Nephron (organoid): ENCODE measurements at regions not wholly inside any gene's neighbourhood (a gene's known extent, or its start where the extent isn't known, plus 50 kb on each side); places are given as distances from the start of the nearest gene placed in this dataset.

Experiments
- H3K27ac Mint-ChIP-seq, 3 experiments: 2 replicates each; pipeline ENCODE4 v1.8.0; 2020; ENCODE audit warnings: mixed read lengths in 3 of 3, mild to moderate bottlenecking in 2 of 3, moderate library complexity in 1 of 3
- H3K27me3 Mint-ChIP-seq: 2 replicates; pipeline ENCODE4 v1.8.0; 2021; ENCODE audit warnings: low read depth, mild to moderate bottlenecking, moderate library complexity, mixed read lengths
- H3K36me3 Mint-ChIP-seq: 2 replicates; pipeline ENCODE4 v1.8.0; 2020; ENCODE audit warnings: low read depth, mixed read lengths
- H3K4me1 Mint-ChIP-seq: 2 replicates; pipeline ENCODE4 v1.8.0; 2020; ENCODE audit warnings: mixed read lengths
- H3K4me3 Mint-ChIP-seq, 3 experiments: 2 replicates each; pipeline ENCODE4 v1.8.0; 2020; ENCODE audit warnings: mild to moderate bottlenecking in 3 of 3, mixed read lengths in 3 of 3, moderate library complexity in 2 of 3
- H3K9me3 Mint-ChIP-seq: 2 replicates; pipeline ENCODE4 v1.8.0; 2020; ENCODE audit warnings: mixed read lengths
- TF ChIP-seq, protein P1 (sequence below), 3 experiments: fragments of 200-600 bp; sonication (generic); IDR thresholded peaks; one replicate each; pipeline ENCODE4 v1.5.0; 2021; ENCODE audit warnings: antibody characterized with exemption in 3 of 3; ENCODE audit not compliant: unreplicated experiment in 3 of 3

DNA sequence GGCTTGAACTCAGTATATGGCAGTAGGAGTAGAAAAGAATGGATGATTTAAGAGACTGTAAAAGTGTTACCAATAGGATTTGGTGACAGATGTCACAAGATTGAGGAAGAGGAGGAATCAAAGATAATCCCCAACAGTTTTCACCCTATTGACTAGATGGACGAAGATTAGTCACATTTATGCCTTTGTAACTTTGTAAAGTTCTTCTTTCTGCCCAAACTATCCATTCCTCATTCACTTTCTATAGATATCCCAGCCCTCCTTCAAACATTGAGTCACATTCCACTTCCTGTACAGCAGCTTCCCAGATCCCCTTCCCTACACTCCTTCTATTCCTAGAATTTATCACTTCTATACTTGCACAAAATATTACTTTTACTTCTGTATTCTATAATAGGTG lies 207.9 kb downstream of the BTG1 start:
- TF ChIP-seq, protein P1, sequence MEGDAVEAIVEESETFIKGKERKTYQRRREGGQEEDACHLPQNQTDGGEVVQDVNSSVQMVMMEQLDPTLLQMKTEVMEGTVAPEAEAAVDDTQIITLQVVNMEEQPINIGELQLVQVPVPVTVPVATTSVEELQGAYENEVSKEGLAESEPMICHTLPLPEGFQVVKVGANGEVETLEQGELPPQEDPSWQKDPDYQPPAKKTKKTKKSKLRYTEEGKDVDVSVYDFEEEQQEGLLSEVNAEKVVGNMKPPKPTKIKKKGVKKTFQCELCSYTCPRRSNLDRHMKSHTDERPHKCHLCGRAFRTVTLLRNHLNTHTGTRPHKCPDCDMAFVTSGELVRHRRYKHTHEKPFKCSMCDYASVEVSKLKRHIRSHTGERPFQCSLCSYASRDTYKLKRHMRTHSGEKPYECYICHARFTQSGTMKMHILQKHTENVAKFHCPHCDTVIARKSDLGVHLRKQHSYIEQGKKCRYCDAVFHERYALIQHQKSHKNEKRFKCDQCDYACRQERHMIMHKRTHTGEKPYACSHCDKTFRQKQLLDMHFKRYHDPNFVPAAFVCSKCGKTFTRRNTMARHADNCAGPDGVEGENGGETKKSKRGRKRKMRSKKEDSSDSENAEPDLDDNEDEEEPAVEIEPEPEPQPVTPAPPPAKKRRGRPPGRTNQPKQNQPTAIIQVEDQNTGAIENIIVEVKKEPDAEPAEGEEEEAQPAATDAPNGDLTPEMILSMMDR (IDR thresholded peaks at IDR 0.05; ENCODE audit: unreplicated experiment in 3 of 3): no peak
- Mint-ChIP-seq H3K27ac (no peak overlapping the region), H3K4me3 (no peak overlapping the region), H3K9me3 (no peaks in the 10 kb centered on the region), H3K4me1 (no peaks in the 10 kb centered on the region), H3K27me3 (no peaks in the 10 kb centered on the region), H3K36me3 (no peaks in the 10 kb centered on the region)

DNA sequence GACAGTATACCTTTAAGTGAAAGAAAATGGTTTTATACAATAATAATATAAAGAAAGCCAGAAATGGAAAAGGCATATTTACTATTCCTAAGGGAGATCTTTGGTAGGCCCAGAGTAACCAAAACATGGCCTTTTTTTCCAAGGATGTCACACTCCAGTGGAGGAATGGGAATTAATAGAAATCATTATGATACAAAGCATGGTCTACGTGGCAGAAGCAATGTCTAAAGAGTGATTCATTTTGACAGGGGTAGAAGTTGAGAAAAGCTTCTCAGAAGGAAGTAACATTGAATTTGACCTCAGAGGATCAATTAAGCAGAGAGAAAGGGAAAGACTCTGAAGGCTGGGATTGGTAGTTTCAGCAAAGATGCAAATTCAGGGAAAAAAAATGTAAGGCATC lies 208.6 kb downstream of the BTG1 start:
- H3K4me1 Mint-ChIP-seq: no peaks in the 10 kb centered on the region
- H3K27ac Mint-ChIP-seq: no peak overlapping the region
- TF ChIP-seq, protein P1 (IDR thresholded peaks at IDR 0.05; ENCODE audit: unreplicated experiment in 3 of 3): no peak
- H3K27me3 Mint-ChIP-seq: no peaks in the 10 kb centered on the region
- no peaks in the 10 kb centered on the region for H3K36me3 Mint-ChIP-seq
- no peaks in the 10 kb centered on the region for H3K9me3 Mint-ChIP-seq
- no peak overlapping the region for H3K4me3 Mint-ChIP-seq

DNA sequence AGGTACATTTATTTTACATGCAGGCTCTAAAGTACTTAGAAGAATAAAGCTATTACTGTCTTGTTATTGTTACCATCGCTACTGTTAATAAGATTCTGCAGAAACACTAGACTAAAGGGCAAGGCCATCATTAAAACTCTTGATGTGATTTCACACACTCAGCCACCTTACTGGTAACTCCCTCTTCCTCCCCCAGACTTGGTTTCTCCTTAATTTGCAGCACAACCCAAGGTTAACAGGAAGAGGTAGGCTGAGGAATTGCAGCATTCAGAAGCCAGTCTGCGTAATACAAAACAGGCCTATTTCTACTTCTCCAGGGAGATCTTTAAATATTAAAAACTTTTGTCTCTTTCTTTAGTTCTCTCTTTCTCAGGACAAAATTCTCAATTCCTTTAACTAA lies 210.3 kb downstream of the BTG1 start:
- Mint-ChIP-seq H3K4me3 (no peak overlapping the region), H3K27me3 (no peaks in the 10 kb centered on the region), H3K9me3 (no peaks in the 10 kb centered on the region), H3K36me3 (no peaks in the 10 kb centered on the region), H3K4me1 (no peaks in the 10 kb centered on the region), H3K27ac (peak overlapping the region in 2 of 3 experiments; percentile 38 to 87)
- TF ChIP-seq, protein P1 (IDR thresholded peaks at IDR 0.05; ENCODE audit: unreplicated experiment in 3 of 3): no peak

DNA sequence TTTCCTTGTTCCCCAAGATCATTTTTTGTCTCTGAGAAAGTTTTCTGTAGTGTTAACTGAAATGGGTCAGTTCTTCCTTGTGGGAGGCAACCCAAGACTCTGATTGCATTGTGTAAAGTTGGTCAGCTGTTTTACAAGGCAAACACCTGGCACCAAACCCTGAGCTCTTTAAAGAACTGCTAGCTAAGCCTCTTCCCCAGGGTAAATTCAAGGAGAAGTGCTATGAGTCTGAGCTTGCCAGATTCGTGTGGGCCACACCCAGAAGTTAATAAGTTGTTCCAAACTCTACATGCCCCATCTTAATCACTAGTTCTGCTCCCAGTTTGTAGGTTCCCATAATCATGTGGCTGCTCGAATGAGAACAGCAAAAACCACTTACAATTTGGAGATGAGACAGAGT lies 214.5 kb downstream of the BTG1 start:
- Mint-ChIP-seq H3K36me3 (no peaks in the 10 kb centered on the region), H3K27ac (peak overlapping the region in 2 of 3 experiments; percentile 25 to 52), H3K9me3 (no peaks in the 10 kb centered on the region), H3K4me1 (no peaks in the 10 kb centered on the region), H3K4me3 (no peak overlapping the region), H3K27me3 (no peaks in the 10 kb centered on the region)
- TF ChIP-seq, protein P1 (IDR thresholded peaks at IDR 0.05; ENCODE audit: unreplicated experiment in 3 of 3): no peak

DNA sequence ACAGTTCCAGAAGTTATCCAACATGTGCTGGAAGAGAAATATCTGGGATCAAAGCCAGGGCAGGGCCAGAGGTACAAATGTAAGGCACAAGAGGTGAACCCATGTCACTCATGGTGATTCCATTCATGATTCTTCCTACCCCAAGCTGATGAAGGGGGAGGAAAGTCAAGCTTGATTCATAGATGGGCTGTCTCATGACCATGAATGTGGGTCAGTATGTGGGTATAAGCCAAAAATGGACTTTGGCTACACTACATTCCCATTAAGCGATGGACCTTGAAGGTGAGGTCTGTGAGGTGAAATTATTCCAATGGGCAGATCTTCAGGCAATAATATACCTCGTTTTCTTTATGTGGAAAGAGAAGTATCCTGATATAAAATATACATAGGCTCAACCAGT lies 217.1 kb downstream of the BTG1 start:
- no peak overlapping the region for H3K27ac Mint-ChIP-seq
- TF ChIP-seq, protein P1 (IDR thresholded peaks at IDR 0.05; ENCODE audit: unreplicated experiment in 3 of 3): no peak

DNA sequence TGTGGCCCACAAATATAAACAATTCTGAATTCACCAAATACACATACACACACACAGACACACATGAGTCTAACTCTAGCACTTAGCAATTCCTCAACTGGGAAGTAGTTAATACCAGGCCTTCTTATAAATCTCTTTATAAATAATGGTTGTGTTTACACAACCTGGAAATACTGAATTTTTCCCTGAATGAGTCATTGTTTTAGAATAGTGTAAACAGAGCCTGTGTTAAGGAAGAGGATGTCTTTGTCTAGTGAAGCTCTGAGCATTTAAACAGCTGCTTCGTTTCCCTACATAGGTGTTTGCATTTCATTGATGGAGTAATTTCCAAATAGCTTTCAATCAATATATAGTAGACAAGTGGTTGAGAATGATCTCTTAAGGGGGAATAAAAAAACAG lies 218.8 kb downstream of the BTG1 start:
- Mint-ChIP-seq H3K36me3 (no peaks in the 10 kb centered on the region), H3K4me1 (no peaks in the 10 kb centered on the region), H3K27me3 (peaks cover 4% of the 10 kb centered on the region), H3K4me3 (no peak overlapping the region), H3K9me3 (no peaks in the 10 kb centered on the region), H3K27ac (no peak overlapping the region)
- TF ChIP-seq, protein P1 (IDR thresholded peaks at IDR 0.05; ENCODE audit: unreplicated experiment in 3 of 3): no peak

More for the DNA sequence above, 217.1 kb downstream of the BTG1 start:
- no peaks in the 10 kb centered on the region for H3K4me1 Mint-ChIP-seq
- no peaks in the 10 kb centered on the region for H3K36me3 Mint-ChIP-seq
- H3K4me3 Mint-ChIP-seq: no peak overlapping the region
- H3K27me3 Mint-ChIP-seq: no peaks in the 10 kb centered on the region
- H3K9me3 Mint-ChIP-seq: no peaks in the 10 kb centered on the region
